Endothelial cell of umbilical vein (primary cell): ENCODE measurements at regions not wholly inside any gene's neighbourhood (a gene's known extent, or its start where the extent isn't known, plus 50 kb on each side); places are given as distances from the start of the nearest gene placed in this dataset.

Source experiments
- EZH2 ChIP-seq: IDR thresholded peaks from 2 replicates; pipeline ENCODE4 v1.6.1; 2012; ENCODE audit warnings: borderline replicate concordance, low read depth, mild to moderate bottlenecking, moderate library complexity, low read length, inconsistent platforms; ENCODE audit not compliant: severe bottlenecking
- POLR2A ChIP-seq: IDR thresholded peaks from 2 replicates; pipeline ENCODE4 v1.6.1; 2012; ENCODE audit warnings: low read depth, mild to moderate bottlenecking, control low read depth, low read length
- POLR2AphosphoS5 ChIP-seq: IDR thresholded peaks from 2 replicates; pipeline ENCODE4 v1.6.1; 2012; ENCODE audit warnings: low read depth, mild to moderate bottlenecking, control low read depth, low read length, moderate library complexity; ENCODE audit not compliant: insufficient read depth
- TF ChIP-seq, protein P1 (sequence below), 2 donors: IDR thresholded peaks; 1 replicate in 1 of 2; 2 replicates in 1 of 2; pipeline ENCODE4 v1.5.1; 2011; ENCODE audit warnings: low read length in 2 of 2, mild to moderate bottlenecking in 2 of 2, moderate library complexity in 2 of 2, control low read depth in 1 of 2, inconsistent platforms in 1 of 2, low read depth in 1 of 2; ENCODE audit not compliant: insufficient read depth in 1 of 2; ENCODE audit errors: extremely low read depth in 1 of 2
- TF ChIP-seq, protein P2 (sequence below): IDR thresholded peaks from 2 replicates; pipeline ENCODE4 v1.6.1; 2011; ENCODE audit not compliant: insufficient read depth, insufficient read length

DNA sequence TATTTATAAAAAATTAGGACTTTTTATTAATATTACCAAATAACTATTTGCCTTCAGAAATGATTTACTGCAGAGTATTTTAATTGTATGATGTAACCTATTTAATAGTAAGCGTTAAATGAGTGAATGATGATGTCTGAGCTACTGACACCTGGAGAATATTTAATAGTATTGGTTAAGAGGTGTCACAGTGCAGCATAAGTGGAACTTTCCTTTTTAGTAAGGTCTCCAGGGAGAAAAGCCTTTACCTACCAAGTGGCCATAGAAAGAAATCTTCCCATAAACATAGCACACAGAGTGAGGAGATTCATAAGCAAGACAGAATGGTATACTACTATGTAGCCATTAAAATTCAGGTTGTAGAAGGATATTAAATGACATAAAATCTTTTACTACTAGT, 441.7 kb downstream of the TBL1XR1 start:
- TF ChIP-seq, protein P1, sequence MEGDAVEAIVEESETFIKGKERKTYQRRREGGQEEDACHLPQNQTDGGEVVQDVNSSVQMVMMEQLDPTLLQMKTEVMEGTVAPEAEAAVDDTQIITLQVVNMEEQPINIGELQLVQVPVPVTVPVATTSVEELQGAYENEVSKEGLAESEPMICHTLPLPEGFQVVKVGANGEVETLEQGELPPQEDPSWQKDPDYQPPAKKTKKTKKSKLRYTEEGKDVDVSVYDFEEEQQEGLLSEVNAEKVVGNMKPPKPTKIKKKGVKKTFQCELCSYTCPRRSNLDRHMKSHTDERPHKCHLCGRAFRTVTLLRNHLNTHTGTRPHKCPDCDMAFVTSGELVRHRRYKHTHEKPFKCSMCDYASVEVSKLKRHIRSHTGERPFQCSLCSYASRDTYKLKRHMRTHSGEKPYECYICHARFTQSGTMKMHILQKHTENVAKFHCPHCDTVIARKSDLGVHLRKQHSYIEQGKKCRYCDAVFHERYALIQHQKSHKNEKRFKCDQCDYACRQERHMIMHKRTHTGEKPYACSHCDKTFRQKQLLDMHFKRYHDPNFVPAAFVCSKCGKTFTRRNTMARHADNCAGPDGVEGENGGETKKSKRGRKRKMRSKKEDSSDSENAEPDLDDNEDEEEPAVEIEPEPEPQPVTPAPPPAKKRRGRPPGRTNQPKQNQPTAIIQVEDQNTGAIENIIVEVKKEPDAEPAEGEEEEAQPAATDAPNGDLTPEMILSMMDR (IDR thresholded peaks at IDR 0.05; ENCODE audit: extremely low read depth in 1 of 2, insufficient read depth in 1 of 2, low read depth in 1 of 2, low read length in 2 of 2): no peak
- TF ChIP-seq, protein P2, sequence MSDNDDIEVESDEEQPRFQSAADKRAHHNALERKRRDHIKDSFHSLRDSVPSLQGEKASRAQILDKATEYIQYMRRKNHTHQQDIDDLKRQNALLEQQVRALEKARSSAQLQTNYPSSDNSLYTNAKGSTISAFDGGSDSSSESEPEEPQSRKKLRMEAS: no peak
- no peak for TF ChIP-seq EZH2
- TF ChIP-seq POLR2A: no peak
- TF ChIP-seq POLR2AphosphoS5: no peak
